Pancreas (tissue), 10 donors: ENCODE measurements at regions not wholly inside any gene's neighbourhood (a gene's known extent, or its start where the extent isn't known, plus 50 kb on each side); places are given as distances from the start of the nearest gene placed in this dataset.

Source experiments
- ATAC-seq, 4 donors: fragments of 200-7000 bp; cut with Tn5 transposase; one replicate each; pipeline versions ENCODE4 v1.8.0 to v1.9.1; 2020; ENCODE audit warnings: mild to moderate bottlenecking in 4 of 4, moderate library complexity in 4 of 4
- DNase-seq, 6 donors: peaks; one replicate each; pipeline ENCODE4 v3.0.0-alpha.2; 2020
- FAIRE-seq: peaks from 2 replicates; lab custom pipeline; 2012; peaks lifted over from hg19 to GRCh38; lab: Jason Lieb, UNC
- H3K27ac ChIP-seq, 4 donors: fragments of 200-600 bp; sonication (generic); 1 replicate in 3 of 4; 2 replicates in 1 of 4; pipeline versions ENCODE4 v1.5.0 to v1.8.0; 2020
- H3K27me3 ChIP-seq, 4 donors: fragments of 200-600 bp; one replicate each; pipeline ENCODE4 v1.8.0; 2021
- H3K36me3 ChIP-seq, 3 donors: fragments of 200-600 bp; sonication (generic) in 1 of 3; one replicate each; pipeline versions ENCODE4 v1.5.0 to v1.8.0; 2020 to 2021
- H3K4me1 ChIP-seq, 3 donors: fragments of 200-600 bp; one replicate each; pipeline ENCODE4 v1.8.0; 2021
- H3K4me3 ChIP-seq, 4 donors: fragments of 200-600 bp; sonication (generic) in 2 of 4; one replicate each; pipeline versions ENCODE4 v1.5.0 to v1.8.0; 2020 to 2021
- H3K9me3 ChIP-seq, 4 donors: fragments of 200-600 bp; one replicate each; pipeline ENCODE4 v1.8.0; 2021
- WGBS, 2 donors: extraction: QIAGEN DNeasy Blood & Tissue Kit; methylation state at CpG; one replicate each; pipeline ENCODE4 v1.1.7; 2013; 5-methylcytosine and 5-hydroxymethylcytosine counted together
- intact Hi-C, 3 donors: fragments of 100-400 bp; cut with DNase I; formaldehyde crosslinking; loops; one replicate each; pipeline versions ENCODE4 v1.11.1 to v1.14.2; 2022
- TF ChIP-seq, protein P1 (sequence below), 4 donors: fragments of 200-600 bp; sonication (generic) in 3 of 4; IDR thresholded peaks; one replicate each; pipeline versions ENCODE4 v1.5.0 to v1.8.0; 2021; ENCODE audit warnings: antibody characterized with exemption in 4 of 4
- donor health status: healthy with polysubstance abuse.
- donor health status: DM: no; HTN: no; CAD: no; lungs with moderate emphysema.
- donor health status: DM: no; HTN: no; CAD: no.
- donor health status: control.
- donor health status: control.
- donor health status: Bipolar disorder and iron deficiency.
- donor health status: DM: yes; HTN: yes; CAD: no.
- donor health status: DM: no; HTN: no; CAD: no.
- donor health status: DM: no; HTN: no; CAD: no.
- donor health status: DM: yes; HTN: yes; CAD: no.

- FAIRE-seq (no peak), DNase-seq (no peak), ATAC-seq (no peak)
- intact Hi-C loops, result no loop called here
- Histone ChIP-seq H3K9me3 (no peaks in the 10 kb centered on the region), H3K27ac (no peak overlapping the region), H3K27me3 (no peaks in the 10 kb centered on the region), H3K4me1 (no peaks in the 10 kb centered on the region), H3K36me3 (no peaks in the 10 kb centered on the region), H3K4me3 (no peak overlapping the region)
- TF ChIP-seq, protein P1, sequence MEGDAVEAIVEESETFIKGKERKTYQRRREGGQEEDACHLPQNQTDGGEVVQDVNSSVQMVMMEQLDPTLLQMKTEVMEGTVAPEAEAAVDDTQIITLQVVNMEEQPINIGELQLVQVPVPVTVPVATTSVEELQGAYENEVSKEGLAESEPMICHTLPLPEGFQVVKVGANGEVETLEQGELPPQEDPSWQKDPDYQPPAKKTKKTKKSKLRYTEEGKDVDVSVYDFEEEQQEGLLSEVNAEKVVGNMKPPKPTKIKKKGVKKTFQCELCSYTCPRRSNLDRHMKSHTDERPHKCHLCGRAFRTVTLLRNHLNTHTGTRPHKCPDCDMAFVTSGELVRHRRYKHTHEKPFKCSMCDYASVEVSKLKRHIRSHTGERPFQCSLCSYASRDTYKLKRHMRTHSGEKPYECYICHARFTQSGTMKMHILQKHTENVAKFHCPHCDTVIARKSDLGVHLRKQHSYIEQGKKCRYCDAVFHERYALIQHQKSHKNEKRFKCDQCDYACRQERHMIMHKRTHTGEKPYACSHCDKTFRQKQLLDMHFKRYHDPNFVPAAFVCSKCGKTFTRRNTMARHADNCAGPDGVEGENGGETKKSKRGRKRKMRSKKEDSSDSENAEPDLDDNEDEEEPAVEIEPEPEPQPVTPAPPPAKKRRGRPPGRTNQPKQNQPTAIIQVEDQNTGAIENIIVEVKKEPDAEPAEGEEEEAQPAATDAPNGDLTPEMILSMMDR (IDR thresholded peaks at IDR 0.05), result no peak
- 84 to 91% methylated on average over 6 of the region's 6 CpGs for WGBS, 2 donors
Observed at GRCh38 chr14:95426116-95426475, 90.4 kb downstream of the SYNE3 start.

DNA sequence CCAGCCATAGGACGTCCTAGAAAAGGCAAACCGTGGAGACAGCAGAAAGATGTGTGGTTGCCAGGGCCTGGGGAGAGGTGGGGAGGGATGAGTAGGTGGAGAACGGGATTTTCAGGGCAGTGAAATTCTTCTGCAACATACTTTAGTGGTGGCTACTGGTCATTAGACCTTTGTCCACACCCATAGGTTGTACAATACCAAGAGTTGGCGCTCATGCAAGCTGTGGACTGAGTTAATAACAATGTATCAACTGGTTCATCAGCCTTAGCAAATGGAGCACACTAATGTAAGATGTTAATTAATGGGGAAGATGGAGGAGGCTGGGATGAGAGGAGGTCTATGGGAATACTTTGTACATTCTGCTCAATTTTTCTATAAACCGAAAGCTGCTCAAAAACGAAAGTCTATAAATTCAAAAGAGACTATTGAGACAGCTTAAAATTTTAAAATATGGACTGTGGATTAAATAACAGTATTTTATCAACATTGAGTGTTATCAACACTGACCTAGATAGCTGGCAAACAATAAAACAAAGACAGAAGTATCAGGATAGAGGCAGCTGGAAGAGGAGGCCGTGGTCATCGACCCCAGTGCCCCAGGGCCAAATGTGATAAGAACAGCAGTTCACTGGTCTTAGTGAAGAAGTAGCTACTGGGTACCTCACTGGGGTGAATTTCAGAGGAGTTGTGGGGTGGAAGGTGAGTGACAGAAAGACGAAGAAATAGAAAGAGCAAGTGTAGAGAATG lies 90.9 kb downstream of the SYNE3 start:
- H3K4me3 ChIP-seq, result no peak overlapping the region
- TF ChIP-seq, protein P1 (IDR thresholded peaks at IDR 0.05), result no peak
- no peaks in the 10 kb centered on the region for H3K9me3 ChIP-seq
- no peaks in the 10 kb centered on the region for H3K36me3 ChIP-seq
- no peaks in the 10 kb centered on the region for H3K27me3 ChIP-seq
- no peak for FAIRE-seq
- no peak for DNase-seq
- no peak overlapping the region for H3K27ac ChIP-seq
- intact Hi-C loops, result no loop called here
- ATAC-seq, result no peak
- H3K4me1 ChIP-seq, result no peaks in the 10 kb centered on the region
- 79 to 86% methylated on average over 9 of the region's 9 CpGs for WGBS, 2 donors

- H3K9me3 ChIP-seq, result no peaks in the 10 kb centered on the region
- TF ChIP-seq, protein P1 (IDR thresholded peaks at IDR 0.05), result no peak
- FAIRE-seq, result no peak
- H3K4me3 ChIP-seq, result no peak overlapping the region
- no peaks in the 10 kb centered on the region for H3K36me3 ChIP-seq
- H3K27me3 ChIP-seq, result no peaks in the 10 kb centered on the region
- intact Hi-C loops, result no loop called here
- WGBS, 2 donors, result 38 to 47% methylated on average over 5 of the region's 5 CpGs
- H3K27ac ChIP-seq, result no peak overlapping the region
- no peaks in the 10 kb centered on the region for H3K4me1 ChIP-seq
- peak in 3 of 4 donors; percentile 36 to 60 (median 50) for ATAC-seq
- DNase-seq, result no peak
Observed at GRCh38 chr14:95424529-95424928, 91.9 kb downstream of the SYNE3 start.

- H3K36me3 ChIP-seq, result no peaks in the 10 kb centered on the region
- no peak for DNase-seq
- no peak overlapping the region for H3K27ac ChIP-seq
- no peaks in the 10 kb centered on the region for H3K27me3 ChIP-seq
- H3K4me3 ChIP-seq, result no peak overlapping the region
- ATAC-seq, result no peak
- H3K4me1 ChIP-seq, result no peaks in the 10 kb centered on the region
- no peak for FAIRE-seq
- intact Hi-C loops, result no loop called here
- TF ChIP-seq, protein P1 (IDR thresholded peaks at IDR 0.05), result no peak
- 92 to 93% methylated on average over 8 of the region's 8 CpGs for WGBS, 2 donors
- no peaks in the 10 kb centered on the region for H3K9me3 ChIP-seq
Observed at GRCh38 chr14:95421741-95422140, 94.7 kb downstream of the SYNE3 start.

DNA sequence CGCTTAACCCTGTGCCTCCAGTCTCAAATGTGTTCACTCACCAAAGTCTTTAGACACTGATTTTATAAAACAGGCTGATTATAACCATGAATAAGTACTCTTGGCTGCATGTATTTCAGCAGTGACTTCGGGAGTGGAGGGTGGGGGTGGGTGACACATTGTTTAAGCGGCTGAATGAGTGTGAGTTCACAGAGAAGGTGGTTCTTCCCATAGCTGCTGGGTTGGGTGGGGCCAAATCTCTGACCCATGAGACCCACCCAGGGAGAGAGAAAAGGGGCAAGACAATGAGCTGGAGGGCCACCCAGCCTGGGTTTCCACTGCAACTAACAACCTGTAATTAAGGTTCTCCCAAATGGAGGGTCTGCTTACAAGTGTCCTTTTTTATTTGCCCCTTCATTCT lies 96.4 kb downstream of the SYNE3 start:
- Histone ChIP-seq H3K27ac (no peak overlapping the region), H3K4me3 (no peak overlapping the region), H3K27me3 (no peaks in the 10 kb centered on the region), H3K9me3 (no peaks in the 10 kb centered on the region), H3K36me3 (no peaks in the 10 kb centered on the region), H3K4me1 (no peaks in the 10 kb centered on the region)
- WGBS, 2 donors, result 88 to 90% methylated on average over 3 of the region's 3 CpGs
- FAIRE-seq (no peak), ATAC-seq (no peak), DNase-seq (no peak)
- intact Hi-C loops, result no loop called here
- TF ChIP-seq, protein P1 (IDR thresholded peaks at IDR 0.05), result no peak
